ENCODE measurements at regions not wholly inside any gene's neighbourhood (a gene's known extent, or its start where the extent isn't known, plus 50 kb on each side); places are given as distances from the start of the nearest gene placed in this dataset.
"Not testable (repeated sequence)": the region's sequence is repeated elsewhere in the genome, so short reads cannot be mapped to it uniquely, and the experiment has no call there.

GRCh38 chr16:75827372-75828038, 101.2 kb upstream of the CPHXL start:
- H3K36me3 ChIP-seq (replicated peaks in 1 of 2; ENCODE audit: control extremely low read depth in 1 of 2, control insufficient read depth in 1 of 2, extremely low read depth in 1 of 2, insufficient read depth in 2 of 2, low read length in 1 of 2); H3K27ac ChIP-seq (ENCODE audit: low read length in 2 of 2); intact Hi-C loops (cut with micrococcal nuclease); POLR2A ChIA-PET; H3K27me3 ChIP-seq (replicated peaks in 1 of 4; ENCODE audit: control extremely low read depth in 1 of 4, control insufficient read depth in 3 of 4, insufficient read depth in 4 of 4, low read length in 3 of 4); H3K9me3 ChIP-seq (ENCODE audit: control extremely low read depth in 1 of 3, control insufficient read depth in 2 of 3, insufficient read depth in 1 of 3, low read length in 2 of 3); H2AFZ ChIP-seq (ENCODE audit: insufficient read depth, low read depth, low read length, poor library complexity, severe bottlenecking); H3K4me1 Mint-ChIP-seq; H4K20me1 ChIP-seq (ENCODE audit: control insufficient read depth, insufficient read depth, low read length, poor library complexity, severe bottlenecking); DNase-seq; H3K4me2 ChIP-seq (replicated peaks; ENCODE audit: low read depth, low read length, poor library complexity, severe bottlenecking); H3K27ac Mint-ChIP-seq; H3K9ac ChIP-seq (ENCODE audit: low read length); H3K79me2 ChIP-seq (ENCODE audit: control insufficient read depth, insufficient read depth, low read length); CTCF ChIA-PET; ATAC-seq (ENCODE audit: low read depth); H3K4me3 Mint-ChIP-seq; H3K9me3 Mint-ChIP-seq (ENCODE audit: insufficient read depth); H3K4me3 ChIP-seq (ENCODE audit: control extremely low read depth in 1 of 5, extremely low read depth in 1 of 5, insufficient read depth in 1 of 5, low read depth in 2 of 5, low read length in 4 of 5); H3K27me3 Mint-ChIP-seq; H3K4me1 ChIP-seq (ENCODE audit: control insufficient read depth in 2 of 2, insufficient read depth in 2 of 2, low read length in 2 of 2): not testable (repeated sequence)
- 96% methylated on average over 7 of the region's 30 CpGs for WGBS (ENCODE audit: insufficient coverage)

GRCh38 chr16:75833385-75833784, 107.1 kb upstream of the CPHXL start:
- H3K36me3 ChIP-seq (replicated peaks in 1 of 2; ENCODE audit: control extremely low read depth in 1 of 2, control insufficient read depth in 1 of 2, extremely low read depth in 1 of 2, insufficient read depth in 2 of 2, low read length in 1 of 2); DNase-seq; H3K4me3 Mint-ChIP-seq; H3K9me3 ChIP-seq (ENCODE audit: control extremely low read depth in 1 of 3, control insufficient read depth in 2 of 3, insufficient read depth in 1 of 3, low read length in 2 of 3); H3K27ac Mint-ChIP-seq; H3K4me1 ChIP-seq (ENCODE audit: control insufficient read depth in 2 of 2, insufficient read depth in 2 of 2, low read length in 2 of 2); H4K20me1 ChIP-seq (ENCODE audit: control insufficient read depth, insufficient read depth, low read length, poor library complexity, severe bottlenecking); H3K79me2 ChIP-seq (ENCODE audit: control insufficient read depth, insufficient read depth, low read length); CTCF ChIA-PET; POLR2A ChIA-PET; intact Hi-C loops (cut with micrococcal nuclease); H3K9me3 Mint-ChIP-seq (ENCODE audit: insufficient read depth); ATAC-seq (ENCODE audit: low read depth); H3K4me1 Mint-ChIP-seq; H2AFZ ChIP-seq (ENCODE audit: insufficient read depth, low read depth, low read length, poor library complexity, severe bottlenecking); H3K4me2 ChIP-seq (replicated peaks; ENCODE audit: low read depth, low read length, poor library complexity, severe bottlenecking); H3K27me3 ChIP-seq (replicated peaks in 1 of 4; ENCODE audit: control extremely low read depth in 1 of 4, control insufficient read depth in 3 of 4, insufficient read depth in 4 of 4, low read length in 3 of 4); H3K4me3 ChIP-seq (ENCODE audit: control extremely low read depth in 1 of 5, extremely low read depth in 1 of 5, insufficient read depth in 1 of 5, low read depth in 2 of 5, low read length in 4 of 5); H3K9ac ChIP-seq (ENCODE audit: low read length); H3K27ac ChIP-seq (ENCODE audit: low read length in 2 of 2): not testable (repeated sequence)
- H3K27me3 Mint-ChIP-seq: peaks cover 20% of the 10 kb centered on the region
- no CpG with 5 or more reads among the region's 2 CpGs for WGBS (ENCODE audit: insufficient coverage)

Data from B cell (primary cell).